Stimulated activated memory B cell treated with anti-CD40 and anti-IgM and Interleukin-4, amounts not matched to agents 10 μg/mL and 1 μg/mL and 100 μg/mL, for 72 hours (primary cell): ENCODE measurements at regions not wholly inside any gene's neighbourhood (a gene's known extent, or its start where the extent isn't known, plus 50 kb on each side); places are given as distances from the start of the nearest gene placed in this dataset.
"Not testable (repeated sequence)": the region's sequence is repeated elsewhere in the genome, so short reads cannot be mapped to it uniquely, and the experiment has no call there.

Experiments used
- ATAC-seq: fragments of 150-1000 bp; cut with Tn5 transposase; 2 replicates; pipeline ENCODE4 v1.10.0; 2021
- H3K27ac Mint-ChIP-seq: one replicate; pipeline ENCODE4 v1.8.0; 2022; ENCODE audit warnings: mild to moderate bottlenecking, mixed read lengths
- H3K27me3 Mint-ChIP-seq: one replicate; pipeline ENCODE4 v1.8.0; 2022; ENCODE audit warnings: mixed read lengths
- H3K36me3 Mint-ChIP-seq: one replicate; pipeline ENCODE4 v1.8.0; 2022; ENCODE audit warnings: mixed read lengths
- H3K4me1 Mint-ChIP-seq: one replicate; pipeline ENCODE4 v1.8.0; 2022; ENCODE audit warnings: mixed read lengths
- H3K4me3 Mint-ChIP-seq: one replicate; pipeline ENCODE4 v1.8.0; 2022; ENCODE audit warnings: mild to moderate bottlenecking, moderate library complexity, mixed read lengths
- H3K9me3 Mint-ChIP-seq: one replicate; pipeline ENCODE4 v1.8.0; 2022; ENCODE audit warnings: mixed read lengths

GRCh38 chr3:75254685-75255084 lies 409.4 kb upstream of the FRG2C start:
- H3K4me3 Mint-ChIP-seq = no peak overlapping the region
- H3K27me3 Mint-ChIP-seq = no peaks in the 10 kb centered on the region
- H3K27ac Mint-ChIP-seq = no peak overlapping the region
- no peak for ATAC-seq
- peaks cover under 1% of the 10 kb centered on the region for H3K9me3 Mint-ChIP-seq
- H3K36me3 Mint-ChIP-seq = no peaks in the 10 kb centered on the region
- no peaks in the 10 kb centered on the region for H3K4me1 Mint-ChIP-seq

- not testable (repeated sequence) for ATAC-seq, H3K4me3 Mint-ChIP-seq, H3K27me3 Mint-ChIP-seq, H3K27ac Mint-ChIP-seq, H3K36me3 Mint-ChIP-seq, H3K4me1 Mint-ChIP-seq, H3K9me3 Mint-ChIP-seq
These were observed 405.1 kb upstream of the FRG2C start for GRCh38 chr3:75258825-75259683.

GRCh38 chr3:75260975-75261374 lies 403.2 kb upstream of the FRG2C start:
- H3K4me3 Mint-ChIP-seq, H3K27me3 Mint-ChIP-seq, H3K36me3 Mint-ChIP-seq, ATAC-seq, H3K27ac Mint-ChIP-seq, H3K9me3 Mint-ChIP-seq, H3K4me1 Mint-ChIP-seq: not testable (repeated sequence)

- H3K9me3 Mint-ChIP-seq = peaks cover 5% of the 10 kb centered on the region
- H3K27ac Mint-ChIP-seq = no peak overlapping the region
- H3K27me3 Mint-ChIP-seq = no peaks in the 10 kb centered on the region
- no peak for ATAC-seq
- H3K4me3 Mint-ChIP-seq = no peak overlapping the region
- H3K4me1 Mint-ChIP-seq = no peaks in the 10 kb centered on the region
- H3K36me3 Mint-ChIP-seq = no peaks in the 10 kb centered on the region
These were observed 401.5 kb upstream of the FRG2C start for GRCh38 chr3:75262661-75263060.

GRCh38 chr3:75265897-75266296 lies 398.2 kb upstream of the FRG2C start:
- Mint-ChIP-seq H3K9me3 (peaks cover 2% of the 10 kb centered on the region), H3K4me1 (no peaks in the 10 kb centered on the region), H3K4me3 (no peak overlapping the region), H3K36me3 (no peaks in the 10 kb centered on the region), H3K27me3 (no peaks in the 10 kb centered on the region), H3K27ac (no peak overlapping the region)
- no peak for ATAC-seq

- not testable (repeated sequence) for H3K27me3 Mint-ChIP-seq, H3K27ac Mint-ChIP-seq, H3K36me3 Mint-ChIP-seq, H3K9me3 Mint-ChIP-seq, H3K4me3 Mint-ChIP-seq, H3K4me1 Mint-ChIP-seq, ATAC-seq
These were observed 395.6 kb upstream of the FRG2C start for GRCh38 chr3:75268576-75268975.

GRCh38 chr3:75272237-75272636 lies 391.9 kb upstream of the FRG2C start:
- H3K27ac Mint-ChIP-seq, H3K4me3 Mint-ChIP-seq, H3K27me3 Mint-ChIP-seq, H3K9me3 Mint-ChIP-seq, H3K36me3 Mint-ChIP-seq, ATAC-seq, H3K4me1 Mint-ChIP-seq: not testable (repeated sequence)

GRCh38 chr3:75272691-75273090 lies 391.4 kb upstream of the FRG2C start:
- H3K4me3 Mint-ChIP-seq = no peak overlapping the region
- peaks cover 2% of the 10 kb centered on the region for H3K9me3 Mint-ChIP-seq
- H3K27ac Mint-ChIP-seq = no peak overlapping the region
- H3K36me3 Mint-ChIP-seq = no peaks in the 10 kb centered on the region
- H3K4me1 Mint-ChIP-seq = no peaks in the 10 kb centered on the region
- H3K27me3 Mint-ChIP-seq = no peaks in the 10 kb centered on the region
- no peak for ATAC-seq

GRCh38 chr3:75285531-75286148 lies 378.5 kb upstream of the FRG2C start:
- not testable (repeated sequence) for H3K4me1 Mint-ChIP-seq, H3K9me3 Mint-ChIP-seq, ATAC-seq

GRCh38 chr3:75288972-75289574 lies 375.1 kb upstream of the FRG2C start:
- not testable (repeated sequence) for H3K27ac Mint-ChIP-seq, H3K36me3 Mint-ChIP-seq, ATAC-seq, H3K4me3 Mint-ChIP-seq, H3K9me3 Mint-ChIP-seq, H3K4me1 Mint-ChIP-seq, H3K27me3 Mint-ChIP-seq

More at GRCh38 chr3:75285531-75286148, 378.5 kb upstream of the FRG2C start:
- H3K27me3 Mint-ChIP-seq, H3K36me3 Mint-ChIP-seq, H3K27ac Mint-ChIP-seq, H3K4me3 Mint-ChIP-seq: not testable (repeated sequence)

- peaks cover 10% of the 10 kb centered on the region for H3K9me3 Mint-ChIP-seq
- no peaks in the 10 kb centered on the region for H3K4me1 Mint-ChIP-seq
- H3K4me3 Mint-ChIP-seq = no peak overlapping the region
- no peaks in the 10 kb centered on the region for H3K36me3 Mint-ChIP-seq
- H3K27ac Mint-ChIP-seq = no peak overlapping the region
- no peaks in the 10 kb centered on the region for H3K27me3 Mint-ChIP-seq
- ATAC-seq = no peak
These were observed 370.0 kb upstream of the FRG2C start for GRCh38 chr3:75294124-75294523.

GRCh38 chr3:75295013-75295412 lies 369.1 kb upstream of the FRG2C start:
- ATAC-seq = no peak
- no peaks in the 10 kb centered on the region for H3K4me1 Mint-ChIP-seq
- peaks cover 10% of the 10 kb centered on the region for H3K9me3 Mint-ChIP-seq
- H3K36me3 Mint-ChIP-seq = no peaks in the 10 kb centered on the region
- H3K27ac Mint-ChIP-seq = no peak overlapping the region
- H3K27me3 Mint-ChIP-seq = no peaks in the 10 kb centered on the region
- H3K4me3 Mint-ChIP-seq = no peak overlapping the region

- ATAC-seq = no peak
- no peaks in the 10 kb centered on the region for H3K36me3 Mint-ChIP-seq
- no peaks in the 10 kb centered on the region for H3K27me3 Mint-ChIP-seq
- H3K4me1 Mint-ChIP-seq = no peaks in the 10 kb centered on the region
- no peak overlapping the region for H3K4me3 Mint-ChIP-seq
- H3K9me3 Mint-ChIP-seq = peaks cover 10% of the 10 kb centered on the region
- H3K27ac Mint-ChIP-seq = no peak overlapping the region
These were observed 367.3 kb upstream of the FRG2C start for GRCh38 chr3:75296858-75297257.

GRCh38 chr3:75300606-75301005 lies 363.5 kb upstream of the FRG2C start:
- Mint-ChIP-seq H3K36me3 (no peaks in the 10 kb centered on the region), H3K27ac (no peak overlapping the region), H3K27me3 (no peaks in the 10 kb centered on the region), H3K4me3 (no peak overlapping the region), H3K4me1 (no peaks in the 10 kb centered on the region), H3K9me3 (peaks cover 10% of the 10 kb centered on the region)
- ATAC-seq = no peak

- peaks cover 12% of the 10 kb centered on the region for H3K9me3 Mint-ChIP-seq
- H3K4me1 Mint-ChIP-seq, H3K27ac Mint-ChIP-seq, H3K4me3 Mint-ChIP-seq, H3K36me3 Mint-ChIP-seq, H3K27me3 Mint-ChIP-seq, ATAC-seq: not testable (repeated sequence)
These were observed 363.1 kb upstream of the FRG2C start for GRCh38 chr3:75301050-75301449.

- ATAC-seq = no peak
- Mint-ChIP-seq H3K4me3 (no peak overlapping the region), H3K36me3 (no peaks in the 10 kb centered on the region)
These were observed 360.4 kb upstream of the FRG2C start for GRCh38 chr3:75303741-75304140.

More at GRCh38 chr3:75303741-75304140, 360.4 kb upstream of the FRG2C start:
- Mint-ChIP-seq H3K4me1 (no peaks in the 10 kb centered on the region), H3K27ac (no peak overlapping the region), H3K9me3 (peaks cover 3% of the 10 kb centered on the region), H3K27me3 (no peaks in the 10 kb centered on the region)
